C4-2B (cell line): ENCODE measurements at regions not wholly inside any gene's neighbourhood (a gene's known extent, or its start where the extent isn't known, plus 50 kb on each side); places are given as distances from the start of the nearest gene placed in this dataset.

Source experiments
- ZFX ChIP-seq: fragments of 450-650 bp; IDR thresholded peaks from 2 replicates; pipeline ENCODE4 v1.6.1; 2017
- TF ChIP-seq, protein P1 (sequence below): fragments of 450-650 bp; conservative IDR thresholded peaks from 2 replicates; pipeline ENCODE4 v1.5.1; 2017; ENCODE audit warnings: mild to moderate bottlenecking

- TF ChIP-seq, protein P1, sequence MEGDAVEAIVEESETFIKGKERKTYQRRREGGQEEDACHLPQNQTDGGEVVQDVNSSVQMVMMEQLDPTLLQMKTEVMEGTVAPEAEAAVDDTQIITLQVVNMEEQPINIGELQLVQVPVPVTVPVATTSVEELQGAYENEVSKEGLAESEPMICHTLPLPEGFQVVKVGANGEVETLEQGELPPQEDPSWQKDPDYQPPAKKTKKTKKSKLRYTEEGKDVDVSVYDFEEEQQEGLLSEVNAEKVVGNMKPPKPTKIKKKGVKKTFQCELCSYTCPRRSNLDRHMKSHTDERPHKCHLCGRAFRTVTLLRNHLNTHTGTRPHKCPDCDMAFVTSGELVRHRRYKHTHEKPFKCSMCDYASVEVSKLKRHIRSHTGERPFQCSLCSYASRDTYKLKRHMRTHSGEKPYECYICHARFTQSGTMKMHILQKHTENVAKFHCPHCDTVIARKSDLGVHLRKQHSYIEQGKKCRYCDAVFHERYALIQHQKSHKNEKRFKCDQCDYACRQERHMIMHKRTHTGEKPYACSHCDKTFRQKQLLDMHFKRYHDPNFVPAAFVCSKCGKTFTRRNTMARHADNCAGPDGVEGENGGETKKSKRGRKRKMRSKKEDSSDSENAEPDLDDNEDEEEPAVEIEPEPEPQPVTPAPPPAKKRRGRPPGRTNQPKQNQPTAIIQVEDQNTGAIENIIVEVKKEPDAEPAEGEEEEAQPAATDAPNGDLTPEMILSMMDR: no peak
- no peak for TF ChIP-seq ZFX
Observed at GRCh38 chr6:102344769-102345168, 951.3 kb downstream of the GRIK2 start.
